ENCODE measurements at regions not wholly inside any gene's neighbourhood (a gene's known extent, or its start where the extent isn't known, plus 50 kb on each side); places are given as distances from the start of the nearest gene placed in this dataset.

DNA sequence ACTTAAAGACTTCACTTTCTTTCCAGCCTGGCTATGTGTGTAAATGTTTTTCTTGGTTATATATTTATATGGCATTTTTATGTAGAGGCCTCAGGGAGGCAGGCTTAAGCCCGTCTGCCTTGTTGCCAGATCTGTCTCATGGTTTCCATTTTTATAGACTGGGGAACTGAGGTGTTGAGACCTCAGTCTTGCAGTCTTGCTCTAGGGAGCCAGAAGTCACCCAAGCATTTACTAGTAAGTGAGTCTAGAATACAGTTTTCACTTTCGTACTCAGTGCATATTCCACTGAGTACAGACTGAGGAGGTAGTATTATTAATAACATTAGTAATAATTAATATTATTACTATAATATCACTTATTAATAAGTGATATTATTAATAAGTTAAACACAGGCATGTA lies 161.4 kb downstream of the UCK2 start:
- no peak for DNase-seq (ENCODE audit: low read depth, low spot score)
- no peak for ATAC-seq
- Histone ChIP-seq H3K27me3 (ENCODE audit: insufficient read depth, low read length) (no peaks in the 10 kb centered on the region), H3K9me2 (ENCODE audit: insufficient read depth) (no peaks in the 10 kb centered on the region), H3K9me3 (ENCODE audit: control insufficient read depth in 1 of 2, insufficient read depth in 1 of 2, low read depth in 1 of 2, low read length in 2 of 2) (no peaks in the 10 kb centered on the region), H3K9ac (ENCODE audit: low read length) (no peak overlapping the region), H3K27ac (ENCODE audit: low read depth, low read length) (no peak overlapping the region), H3K4me1 (ENCODE audit: control insufficient read depth in 1 of 2, insufficient read depth in 2 of 2, low read length in 2 of 2) (no peaks in the 10 kb centered on the region), H3K4me2 (ENCODE audit: low read length) (no peak overlapping the region), H3K36me3 (ENCODE audit: control insufficient read depth in 1 of 2, insufficient read depth in 2 of 2, low read length in 2 of 2) (no peaks in the 10 kb centered on the region), H3K79me2 (ENCODE audit: insufficient read depth, low read length) (no peaks in the 10 kb centered on the region), H3K4me3 (replicated peaks in 1 of 2; ENCODE audit: low read depth in 1 of 2, low read length in 2 of 2) (no peak overlapping the region), H4K20me1 (ENCODE audit: insufficient read depth) (no peaks in the 10 kb centered on the region), H2AFZ (ENCODE audit: low read depth, low read length, poor library complexity, severe bottlenecking) (no peak overlapping the region)
- RAD21 ChIA-PET (ENCODE audit: low non-redundant PET in 1 of 2, low total read pairs in 2 of 2, uncharacterized antibody in 2 of 2, unreplicated experiment in 2 of 2): no interaction called here
- no peak for TF ChIP-seq ZFX (IDR thresholded peaks at IDR 0.05)
- no peak for TF ChIP-seq SRF (IDR thresholded peaks at IDR 0.05; ENCODE audit: low read depth)
- TF ChIP-seq, protein P1, sequence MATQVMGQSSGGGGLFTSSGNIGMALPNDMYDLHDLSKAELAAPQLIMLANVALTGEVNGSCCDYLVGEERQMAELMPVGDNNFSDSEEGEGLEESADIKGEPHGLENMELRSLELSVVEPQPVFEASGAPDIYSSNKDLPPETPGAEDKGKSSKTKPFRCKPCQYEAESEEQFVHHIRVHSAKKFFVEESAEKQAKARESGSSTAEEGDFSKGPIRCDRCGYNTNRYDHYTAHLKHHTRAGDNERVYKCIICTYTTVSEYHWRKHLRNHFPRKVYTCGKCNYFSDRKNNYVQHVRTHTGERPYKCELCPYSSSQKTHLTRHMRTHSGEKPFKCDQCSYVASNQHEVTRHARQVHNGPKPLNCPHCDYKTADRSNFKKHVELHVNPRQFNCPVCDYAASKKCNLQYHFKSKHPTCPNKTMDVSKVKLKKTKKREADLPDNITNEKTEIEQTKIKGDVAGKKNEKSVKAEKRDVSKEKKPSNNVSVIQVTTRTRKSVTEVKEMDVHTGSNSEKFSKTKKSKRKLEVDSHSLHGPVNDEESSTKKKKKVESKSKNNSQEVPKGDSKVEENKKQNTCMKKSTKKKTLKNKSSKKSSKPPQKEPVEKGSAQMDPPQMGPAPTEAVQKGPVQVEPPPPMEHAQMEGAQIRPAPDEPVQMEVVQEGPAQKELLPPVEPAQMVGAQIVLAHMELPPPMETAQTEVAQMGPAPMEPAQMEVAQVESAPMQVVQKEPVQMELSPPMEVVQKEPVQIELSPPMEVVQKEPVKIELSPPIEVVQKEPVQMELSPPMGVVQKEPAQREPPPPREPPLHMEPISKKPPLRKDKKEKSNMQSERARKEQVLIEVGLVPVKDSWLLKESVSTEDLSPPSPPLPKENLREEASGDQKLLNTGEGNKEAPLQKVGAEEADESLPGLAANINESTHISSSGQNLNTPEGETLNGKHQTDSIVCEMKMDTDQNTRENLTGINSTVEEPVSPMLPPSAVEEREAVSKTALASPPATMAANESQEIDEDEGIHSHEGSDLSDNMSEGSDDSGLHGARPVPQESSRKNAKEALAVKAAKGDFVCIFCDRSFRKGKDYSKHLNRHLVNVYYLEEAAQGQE (IDR thresholded peaks at IDR 0.05; ENCODE audit: low read depth): no peak
- no peak for TF ChIP-seq JUND (IDR thresholded peaks at IDR 0.05)
- TF ChIP-seq, protein P2, sequence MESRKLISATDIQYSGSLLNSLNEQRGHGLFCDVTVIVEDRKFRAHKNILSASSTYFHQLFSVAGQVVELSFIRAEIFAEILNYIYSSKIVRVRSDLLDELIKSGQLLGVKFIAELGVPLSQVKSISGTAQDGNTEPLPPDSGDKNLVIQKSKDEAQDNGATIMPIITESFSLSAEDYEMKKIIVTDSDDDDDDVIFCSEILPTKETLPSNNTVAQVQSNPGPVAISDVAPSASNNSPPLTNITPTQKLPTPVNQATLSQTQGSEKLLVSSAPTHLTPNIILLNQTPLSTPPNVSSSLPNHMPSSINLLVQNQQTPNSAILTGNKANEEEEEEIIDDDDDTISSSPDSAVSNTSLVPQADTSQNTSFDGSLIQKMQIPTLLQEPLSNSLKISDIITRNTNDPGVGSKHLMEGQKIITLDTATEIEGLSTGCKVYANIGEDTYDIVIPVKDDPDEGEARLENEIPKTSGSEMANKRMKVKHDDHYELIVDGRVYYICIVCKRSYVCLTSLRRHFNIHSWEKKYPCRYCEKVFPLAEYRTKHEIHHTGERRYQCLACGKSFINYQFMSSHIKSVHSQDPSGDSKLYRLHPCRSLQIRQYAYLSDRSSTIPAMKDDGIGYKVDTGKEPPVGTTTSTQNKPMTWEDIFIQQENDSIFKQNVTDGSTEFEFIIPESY (IDR thresholded peaks at IDR 0.05; ENCODE audit: extremely low read depth, insufficient replicate concordance, low read length): no peak
- no peak for TF ChIP-seq EGR1 (IDR thresholded peaks at IDR 0.05; ENCODE audit: low read depth)
- TF ChIP-seq POLR2AphosphoS5 (IDR thresholded peaks at IDR 0.05; ENCODE audit: low read depth, low read length): no peak
- TF ChIP-seq FOSL1 (IDR thresholded peaks at IDR 0.05; ENCODE audit: low read depth): no peak
- no peak for TF ChIP-seq SP1 (IDR thresholded peaks at IDR 0.05; ENCODE audit: low read depth)
- TF ChIP-seq POLR2A (IDR thresholded peaks at IDR 0.05; ENCODE audit: borderline replicate concordance, extremely low read depth, insufficient read depth, insufficient read length): no peak
- TF ChIP-seq, protein P3, sequence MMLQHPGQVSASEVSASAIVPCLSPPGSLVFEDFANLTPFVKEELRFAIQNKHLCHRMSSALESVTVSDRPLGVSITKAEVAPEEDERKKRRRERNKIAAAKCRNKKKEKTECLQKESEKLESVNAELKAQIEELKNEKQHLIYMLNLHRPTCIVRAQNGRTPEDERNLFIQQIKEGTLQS (IDR thresholded peaks at IDR 0.05): no peak
- TF ChIP-seq CBX3 (IDR thresholded peaks at IDR 0.05; ENCODE audit: low read depth): no peak
- TF ChIP-seq, protein P4, sequence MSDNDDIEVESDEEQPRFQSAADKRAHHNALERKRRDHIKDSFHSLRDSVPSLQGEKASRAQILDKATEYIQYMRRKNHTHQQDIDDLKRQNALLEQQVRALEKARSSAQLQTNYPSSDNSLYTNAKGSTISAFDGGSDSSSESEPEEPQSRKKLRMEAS (IDR thresholded peaks at IDR 0.05): no peak
- TF ChIP-seq EZH2phosphoT487 (IDR thresholded peaks at IDR 0.05; ENCODE audit: borderline replicate concordance): no peak
- no peak for TF ChIP-seq ZNF274 (IDR thresholded peaks at IDR 0.05; ENCODE audit: low read depth, low read length)
- no peak for TF ChIP-seq YY1 (IDR thresholded peaks at IDR 0.05; ENCODE audit: extremely low read depth, insufficient replicate concordance, low read depth, low read length)
- BruUV-seq (replicated peaks): no TSS peak
- CTCF ChIA-PET: no interaction called here
- POLR2A ChIA-PET: no interaction called here
- intact Hi-C loops (cut with micrococcal nuclease): no loop called here
